Sigmoid colon (tissue), 6 donors: ENCODE measurements at regions not wholly inside any gene's neighbourhood (a gene's known extent, or its start where the extent isn't known, plus 50 kb on each side); places are given as distances from the start of the nearest gene placed in this dataset.

ENCODE experiments used
- DNase-seq: peaks from one replicate; pipeline ENCODE4 v3.0.0-alpha.2; 2019
- H3K27ac ChIP-seq, 4 donors: fragments of 200-600 bp; sonication (generic); one replicate each; pipeline ENCODE4 v1.5.1; 2016 to 2019; ENCODE audit warnings: mild to moderate bottlenecking in 1 of 4
- H3K27me3 ChIP-seq, 3 donors: fragments of 200-600 bp; sonication (generic); one replicate each; pipeline ENCODE4 v1.5.1; 2019; ENCODE audit warnings: mild to moderate bottlenecking in 1 of 3
- H3K36me3 ChIP-seq, 4 donors: fragments of 200-600 bp; sonication (generic); one replicate each; pipeline ENCODE4 v1.5.1; 2016 to 2019
- H3K4me1 ChIP-seq, 4 donors: fragments of 200-600 bp; sonication (generic); one replicate each; pipeline ENCODE4 v1.5.1; 2017 to 2019
- H3K4me3 ChIP-seq, 4 donors: fragments of 200-600 bp; sonication (generic); one replicate each; pipeline ENCODE4 v1.5.1; 2017 to 2019; ENCODE audit warnings: mild to moderate bottlenecking in 2 of 4, moderate library complexity in 1 of 4
- H3K9me3 ChIP-seq, 4 donors: fragments of 200-600 bp in 3 of 4; sonication (generic) in 3 of 4; one replicate each; pipeline versions ENCODE4 v1.5.1 to v1.6.1; 2013 to 2019
- CTCF ChIP-seq, 4 experiments: fragments of 450-650 bp in 3 of 4; fragments of 200-600 bp in 1 of 4; IDR thresholded peaks; one replicate each; pipeline ENCODE4 v1.5.1; 2016 to 2019; ENCODE audit warnings: antibody characterized with exemption in 4 of 4, mild to moderate bottlenecking in 3 of 4, moderate library complexity in 2 of 4
- EP300 ChIP-seq, 4 donors: sonication (generic); formaldehyde crosslinking; IDR thresholded peaks; one replicate each; pipeline ENCODE4 v1.6.1; 2017; ENCODE audit warnings: antibody characterized with exemption in 4 of 4
- POLR2A ChIP-seq, 2 donors: fragments of 450-650 bp; IDR thresholded peaks; one replicate each; pipeline ENCODE4 v1.6.1; 2016; ENCODE audit warnings: antibody characterized with exemption in 2 of 2, mild to moderate bottlenecking in 2 of 2, moderate library complexity in 2 of 2
- POLR2AphosphoS5 ChIP-seq, 4 donors: sonication (generic); formaldehyde crosslinking; IDR thresholded peaks; one replicate each; pipeline ENCODE4 v1.6.1; 2017; ENCODE audit warnings: antibody characterized with exemption in 4 of 4
- WGBS, 2 donors: extraction: QIAGEN DNeasy Blood & Tissue Kit; methylation state at CpG; one replicate each; pipeline ENCODE4 v1.1.7; 2013; 5-methylcytosine and 5-hydroxymethylcytosine counted together
- intact Hi-C: fragments of 100-400 bp; cut with DNase I; formaldehyde crosslinking; loops from one replicate; pipeline ENCODE4 v1.15.1; 2023
- donor health status: healthy with polysubstance abuse.
- donor health status: healthy.

- Histone ChIP-seq H3K36me3 (no peaks in the 10 kb centered on the region), H3K27me3 (peaks cover 0 to 21% (median 0%) of the 10 kb centered on the region in 3 donors)
These were observed 121.4 kb upstream of the RUNX3 start for GRCh38 chr1:25051504-25051903.

GRCh38 chr1:25050165-25050564, 120.1 kb upstream of the RUNX3 start:
- intact Hi-C loops, result no loop called here
- WGBS, 2 donors, result 85 to 89% methylated on average over 8 of the region's 8 CpGs
- H3K27ac ChIP-seq, result no peak overlapping the region
- DNase-seq, result no peak
- no peak for TF ChIP-seq CTCF (IDR thresholded peaks at IDR 0.05)
- no peak for TF ChIP-seq POLR2A (IDR thresholded peaks at IDR 0.05)
- no peak for TF ChIP-seq EP300 (IDR thresholded peaks at IDR 0.05)
- no peak for TF ChIP-seq POLR2AphosphoS5 (IDR thresholded peaks at IDR 0.05)
- H3K4me3 ChIP-seq, result no peak overlapping the region
- no peaks in the 10 kb centered on the region for H3K36me3 ChIP-seq
- H3K9me3 ChIP-seq, result no peaks in the 10 kb centered on the region
- peaks cover 0 to 9% (median 0%) of the 10 kb centered on the region in 3 donors for H3K27me3 ChIP-seq
- H3K4me1 ChIP-seq, result no peaks in the 10 kb centered on the region

More at GRCh38 chr1:25051504-25051903, 121.4 kb upstream of the RUNX3 start:
- 88 to 93% methylated on average over 6 of the region's 6 CpGs for WGBS, 2 donors
- intact Hi-C loops, result no loop called here
- no peak for DNase-seq
- H3K4me3 ChIP-seq, result no peak overlapping the region
- no peak for TF ChIP-seq POLR2A (IDR thresholded peaks at IDR 0.05)
- no peak for TF ChIP-seq EP300 (IDR thresholded peaks at IDR 0.05)
- no peak for TF ChIP-seq POLR2AphosphoS5 (IDR thresholded peaks at IDR 0.05)
- TF ChIP-seq CTCF (IDR thresholded peaks at IDR 0.05), result no peak
- H3K4me1 ChIP-seq, result no peaks in the 10 kb centered on the region
- H3K27ac ChIP-seq, result no peak overlapping the region
- no peaks in the 10 kb centered on the region for H3K9me3 ChIP-seq

GRCh38 chr1:25049190-25049589, 119.1 kb upstream of the RUNX3 start:
- intact Hi-C loops, result no loop called here
- H3K9me3 ChIP-seq, result no peaks in the 10 kb centered on the region
- no peak for DNase-seq
- H3K4me3 ChIP-seq, result no peak overlapping the region
- no peak for TF ChIP-seq EP300 (IDR thresholded peaks at IDR 0.05)
- TF ChIP-seq POLR2A (IDR thresholded peaks at IDR 0.05), result no peak
- TF ChIP-seq CTCF (IDR thresholded peaks at IDR 0.05), result no peak
- no peak for TF ChIP-seq POLR2AphosphoS5 (IDR thresholded peaks at IDR 0.05)
- peaks cover 0 to 9% (median 0%) of the 10 kb centered on the region in 3 donors for H3K27me3 ChIP-seq
- no peaks in the 10 kb centered on the region for H3K36me3 ChIP-seq
- H3K27ac ChIP-seq, result no peak overlapping the region
- 74 to 87% methylated on average over 2 of the region's 2 CpGs for WGBS, 2 donors
- no peaks in the 10 kb centered on the region for H3K4me1 ChIP-seq

- H3K4me3 ChIP-seq, result no peak overlapping the region
- no peak for DNase-seq
- intact Hi-C loops, result no loop called here
- no peaks in the 10 kb centered on the region for H3K9me3 ChIP-seq
- H3K36me3 ChIP-seq, result no peaks in the 10 kb centered on the region
- H3K4me1 ChIP-seq, result no peaks in the 10 kb centered on the region
- H3K27ac ChIP-seq, result no peak overlapping the region
- no peak for TF ChIP-seq CTCF (IDR thresholded peaks at IDR 0.05)
- TF ChIP-seq EP300 (IDR thresholded peaks at IDR 0.05), result no peak
- no peak for TF ChIP-seq POLR2AphosphoS5 (IDR thresholded peaks at IDR 0.05)
- no peak for TF ChIP-seq POLR2A (IDR thresholded peaks at IDR 0.05)
- peaks cover 0 to 9% (median 0%) of the 10 kb centered on the region in 3 donors for H3K27me3 ChIP-seq
- 74 to 81% methylated on average over 6 of the region's 6 CpGs for WGBS, 2 donors
These were observed 118.7 kb upstream of the RUNX3 start for GRCh38 chr1:25048728-25049127.
